HepG2 (cell line): ENCODE measurements at regions not wholly inside any gene's neighbourhood (a gene's known extent, or its start where the extent isn't known, plus 50 kb on each side); places are given as distances from the start of the nearest gene placed in this dataset.

Experiments
- ATAC-seq: fragments of 200-7000 bp; cut with Tn5 transposase; 3 replicates; pipeline ENCODE4 v1.9.1; 2020; ENCODE audit warnings: mild to moderate bottlenecking, moderate library complexity
- BruUV-seq: library from RNA; stranded (reverse); fragments of 400-500 nt; replicated peaks from 2 replicates; lab custom pipeline; 2021; lab: Mats Ljungman, UMichigan
- CTCF ChIA-PET: fragments of 300-600 bp; formaldehyde crosslinking; extraction: SDS; loops from one replicate; lab custom pipeline; 2021; ENCODE audit warnings: low total read pairs, inconsistent platforms, low intra/inter-chr PET ratio; lab: Yijun Ruan, JAX
- POLR2A ChIA-PET: fragments of 350-600 bp; sonication (Branson Sonifier 250); formaldehyde crosslinking; loops from one replicate; lab custom pipeline; 2020; ENCODE audit warnings: antibody characterized with exemption, inconsistent platforms; lab: Yijun Ruan, JAX
- DNase-seq: peaks from one replicate; pipeline ENCODE4 v3.0.0-alpha.2; 2015; ENCODE audit warnings: low spot score
- FAIRE-seq: peaks from 3 replicates; lab custom pipeline; 2011; peaks lifted over from hg19 to GRCh38; lab: Jason Lieb, UNC
- H2AFZ ChIP-seq: one replicate; pipeline ENCODE4 v1.6.1; 2011; ENCODE audit warnings: low read length, inconsistent platforms
- H3K27ac ChIP-seq: fragments of 300-600 bp; 3 replicates; pipeline ENCODE4 v1.8.0; 2011; ENCODE audit warnings: mixed run types, mild to moderate bottlenecking, mixed read lengths, low read length, inconsistent platforms; ENCODE audit not compliant: insufficient read depth; ENCODE audit errors: extremely low read length
- H3K27me3 ChIP-seq, 2 experiments: fragments of 200-600 bp in 1 of 2; 2 replicates in 1 of 2; 3 replicates in 1 of 2; pipeline versions ENCODE4 v1.6.0 to v1.8.0; 2011; ENCODE audit warnings: low read length in 2 of 2, mild to moderate bottlenecking in 2 of 2, moderate library complexity in 2 of 2, inconsistent platforms in 1 of 2; ENCODE audit not compliant: insufficient read depth in 2 of 2, control insufficient read depth in 1 of 2
- H3K36me3 ChIP-seq, 2 experiments: fragments of 200-600 bp in 1 of 2; replicated peaks in 1 of 2; 2 replicates in 1 of 2; 3 replicates in 1 of 2; pipeline versions ENCODE4 v1.5.1 to v1.8.0; 2011; ENCODE audit warnings: low read length in 2 of 2, inconsistent platforms in 1 of 2; ENCODE audit not compliant: insufficient read depth in 2 of 2, control insufficient read depth in 1 of 2
- H3K4me1 ChIP-seq: 2 replicates; pipeline ENCODE4 v1.5.1; 2012; ENCODE audit warnings: low read length, inconsistent platforms; ENCODE audit not compliant: insufficient read depth
- H3K4me2 ChIP-seq: 2 replicates; pipeline ENCODE4 v1.6.0; 2011; ENCODE audit warnings: low read depth, low read length, inconsistent platforms
- H3K4me3 ChIP-seq, 3 experiments: fragments of 200-600 bp in 1 of 3; sonication (generic), shearing (Covaris generic) in 1 of 3; replicated peaks in 1 of 3; 2 replicates each; pipeline ENCODE4 v1.5.1; 2011 to 2016; ENCODE audit warnings: low read length in 3 of 3, inconsistent platforms in 2 of 3, low read depth in 2 of 3, mild to moderate bottlenecking in 2 of 3, control low read depth in 1 of 3, mixed read lengths in 1 of 3; ENCODE audit not compliant: insufficient read depth in 1 of 3
- H3K79me2 ChIP-seq: one replicate; pipeline ENCODE4 v1.6.1; 2011; ENCODE audit warnings: low read length, inconsistent platforms; ENCODE audit not compliant: insufficient read depth
- H3K9ac ChIP-seq: 2 replicates; pipeline ENCODE4 v1.6.0; 2011; ENCODE audit warnings: mild to moderate bottlenecking, low read depth, low read length, inconsistent platforms; ENCODE audit not compliant: insufficient read depth
- H3K9me3 ChIP-seq: 2 replicates; pipeline ENCODE4 v1.5.1; 2012; ENCODE audit warnings: mild to moderate bottlenecking, low read length
- H4K20me1 ChIP-seq: 2 replicates; pipeline ENCODE4 v1.6.0; 2011; ENCODE audit warnings: inconsistent platforms, mild to moderate bottlenecking, low read length, moderate library complexity; ENCODE audit not compliant: insufficient read depth
- GPN1 ChIP-seq: sonication (generic); formaldehyde crosslinking; IDR thresholded peaks from 2 replicates; pipeline ENCODE4 v1.5.1; 2020; ENCODE audit warnings: missing genetic modification reagents, borderline replicate concordance
- HMGXB3 ChIP-seq: sonication (generic); formaldehyde crosslinking; IDR thresholded peaks from 2 replicates; pipeline ENCODE4 v1.4.0; 2020; ENCODE audit warnings: missing genetic modification reagents, borderline replicate concordance
- ZHX2 ChIP-seq, 2 experiments: sonication (generic) in 1 of 2; formaldehyde crosslinking in 1 of 2; IDR thresholded peaks; 2 replicates each; pipeline versions ENCODE4 v1.6.1 to v1.9.0; 2014 to 2022; ENCODE audit warnings: antibody characterized with exemption in 1 of 2, borderline replicate concordance in 1 of 2, inconsistent platforms in 1 of 2, low read depth in 1 of 2, missing genetic modification reagents in 1 of 2
- ZNF746 ChIP-seq: sonication (generic); formaldehyde crosslinking; IDR thresholded peaks from 2 replicates; pipeline ENCODE4 v1.8.0; 2022; ENCODE audit warnings: mild to moderate bottlenecking, missing genetic modification reagents
- WGBS: methylation state at CpG from one replicate; pipeline ENCODE4 v1.1.6; 2017; ENCODE audit warnings: low lambda C conversion rate; 5-methylcytosine and 5-hydroxymethylcytosine counted together
- in situ Hi-C: cut with HindIII; loops from 2 replicates; pipeline ENCODE4 v1.10.0; 2017; ENCODE audit warnings: low pct_unique_long_range_greater_than_20kb; ENCODE audit not compliant: extremely low pct_ligation_motif_present
- intact Hi-C: fragments of 100-400 bp; cut with micrococcal nuclease; formaldehyde crosslinking; loops from one replicate; pipeline ENCODE4 v1.10.0; 2022; ENCODE audit not compliant: unreplicated experiment

DNA sequence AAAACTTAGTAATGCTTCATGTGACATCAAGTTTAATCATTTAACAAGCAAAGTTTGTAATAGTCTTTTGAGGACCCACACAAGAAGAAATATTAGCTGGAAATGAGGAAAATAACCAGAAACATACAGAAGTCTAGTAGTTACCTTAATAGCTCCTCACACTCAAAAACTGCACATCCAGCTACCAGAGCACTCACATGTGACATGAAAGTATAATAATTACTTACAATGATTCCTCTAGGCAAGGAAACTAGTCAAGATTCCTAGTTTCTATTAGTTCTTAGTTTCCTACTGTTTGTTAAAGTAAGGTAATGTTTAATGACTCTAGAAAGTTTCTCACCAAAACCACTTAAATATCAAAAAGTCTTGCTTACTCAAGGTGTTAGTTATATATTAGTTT is 335.8 kb downstream of the RAD51AP2 start:
- DNase-seq (no peak), ATAC-seq (no peak), FAIRE-seq (no peak)
- intact Hi-C loops, result no loop called here
- H3K27me3 ChIP-seq, result no peaks in the 10 kb centered on the region
- H3K79me2 ChIP-seq, result no peaks in the 10 kb centered on the region
- no peak overlapping the region for H2AFZ ChIP-seq
- ChIA-PET POLR2A (no interaction called here), CTCF (no interaction called here)
- TF ChIP-seq HMGXB3 (CRISPR knock-in tag) (no peak), ZNF746 (CRISPR knock-in tag) (no peak)
- no peaks in the 10 kb centered on the region for H3K4me1 ChIP-seq
- no peak overlapping the region for H3K27ac ChIP-seq
- H3K9me3 ChIP-seq, result no peaks in the 10 kb centered on the region
- BruUV-seq, result no TSS peak
- H4K20me1 ChIP-seq, result no peaks in the 10 kb centered on the region
- H3K9ac ChIP-seq, result no peak overlapping the region
- no peak overlapping the region for H3K4me3 ChIP-seq
- no peak overlapping the region for H3K4me2 ChIP-seq
- in situ Hi-C loops, result no loop called here
- no peaks in the 10 kb centered on the region for H3K36me3 ChIP-seq

DNA sequence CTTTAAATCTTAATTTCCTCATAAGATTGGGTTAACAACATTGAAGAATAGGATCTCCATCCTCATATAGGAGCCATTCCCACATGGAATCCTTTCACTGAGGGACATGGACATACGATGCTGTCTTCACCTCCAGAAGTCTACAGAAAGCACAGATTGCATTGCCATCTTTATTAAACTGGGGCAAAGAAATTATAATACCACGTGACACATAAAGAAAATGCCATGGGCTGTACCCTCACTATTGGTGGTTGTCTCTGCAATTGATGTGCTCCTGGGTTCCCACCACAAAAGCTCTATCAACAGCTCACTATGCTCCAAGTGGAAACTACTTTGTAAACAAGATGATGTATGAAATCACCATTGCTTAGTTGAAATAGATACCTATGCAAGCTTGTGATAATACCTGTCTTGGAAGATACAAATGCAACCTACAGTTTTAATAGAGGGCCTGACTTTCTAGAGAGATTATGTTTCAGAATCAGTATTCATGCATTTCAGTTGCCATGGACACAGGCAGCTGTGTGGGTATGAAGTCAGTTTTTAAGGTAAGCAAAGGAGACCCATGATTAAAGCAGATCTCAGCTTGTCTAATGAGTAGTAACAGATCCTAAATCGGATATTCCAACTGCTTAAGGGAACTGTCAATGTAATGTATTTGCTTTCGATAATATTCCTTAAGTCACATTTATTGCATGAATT is 337.0 kb downstream of the RAD51AP2 start:
- POLR2A ChIA-PET, result no interaction called here
- intact Hi-C loops, result no loop called here
- WGBS, result 11% methylated on average over 4 of the region's 4 CpGs
- no peak for TF ChIP-seq GPN1 (CRISPR knock-in tag)
- TF ChIP-seq ZHX2 (IDR thresholded peaks at IDR 0.05; ENCODE audit: low read depth), result no peak
- no peak for TF ChIP-seq ZHX2 (CRISPR knock-in tag; IDR thresholded peaks at IDR 0.05; ENCODE audit: borderline replicate concordance)

More for the DNA sequence above, 337.0 kb downstream of the RAD51AP2 start:
- no peaks in the 10 kb centered on the region for H3K9me3 ChIP-seq
- no peaks in the 10 kb centered on the region for H3K36me3 ChIP-seq
- FAIRE-seq (no peak), ATAC-seq (no peak), DNase-seq (no peak)
- no peak overlapping the region for H3K9ac ChIP-seq
- H3K4me2 ChIP-seq, result no peak overlapping the region
- no TSS peak for BruUV-seq
- no peak overlapping the region for H3K27ac ChIP-seq
- H2AFZ ChIP-seq, result no peak overlapping the region
- H4K20me1 ChIP-seq, result no peaks in the 10 kb centered on the region
- CTCF ChIA-PET, result no interaction called here
- no peaks in the 10 kb centered on the region for H3K4me1 ChIP-seq
- in situ Hi-C loops, result no loop called here
- no peaks in the 10 kb centered on the region for H3K79me2 ChIP-seq
- no peak overlapping the region for H3K4me3 ChIP-seq
- no peaks in the 10 kb centered on the region for H3K27me3 ChIP-seq
